HG03060 (cell line): ENCODE measurements at regions not wholly inside any gene's neighbourhood (a gene's known extent, or its start where the extent isn't known, plus 50 kb on each side); places are given as distances from the start of the nearest gene placed in this dataset.
"Not testable (repeated sequence)": the region's sequence is repeated elsewhere in the genome, so short reads cannot be mapped to it uniquely, and the experiment has no call there.

Source experiments
- ATAC-seq: cut with Tn5 transposase; IDR thresholded peaks from one replicate; pipeline ENCODE4 v1.9.1; 2021; ENCODE audit warnings: low read depth, moderate number of reproducible peaks; ENCODE audit not compliant: unreplicated experiment

DNA sequence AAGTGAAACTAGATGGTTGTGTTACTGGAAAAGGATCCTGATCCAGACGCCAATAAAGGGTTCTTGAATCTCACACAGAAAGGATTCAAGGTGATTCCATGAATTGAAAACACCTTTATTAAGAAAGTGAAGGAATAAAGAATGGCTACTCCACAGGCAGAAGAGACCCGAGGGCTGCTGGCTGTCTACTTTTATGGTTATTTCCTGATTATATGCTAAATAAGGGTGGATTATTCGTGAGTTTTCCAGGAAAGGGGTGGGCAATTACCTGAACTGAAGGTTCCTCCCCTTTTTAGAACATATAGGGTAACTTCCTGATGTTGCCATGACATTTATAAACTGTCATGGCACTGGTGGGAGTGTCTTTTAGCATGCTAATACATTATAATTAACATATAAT is 50.9 kb upstream of the WARS2 start:
- ATAC-seq: no peak

DNA sequence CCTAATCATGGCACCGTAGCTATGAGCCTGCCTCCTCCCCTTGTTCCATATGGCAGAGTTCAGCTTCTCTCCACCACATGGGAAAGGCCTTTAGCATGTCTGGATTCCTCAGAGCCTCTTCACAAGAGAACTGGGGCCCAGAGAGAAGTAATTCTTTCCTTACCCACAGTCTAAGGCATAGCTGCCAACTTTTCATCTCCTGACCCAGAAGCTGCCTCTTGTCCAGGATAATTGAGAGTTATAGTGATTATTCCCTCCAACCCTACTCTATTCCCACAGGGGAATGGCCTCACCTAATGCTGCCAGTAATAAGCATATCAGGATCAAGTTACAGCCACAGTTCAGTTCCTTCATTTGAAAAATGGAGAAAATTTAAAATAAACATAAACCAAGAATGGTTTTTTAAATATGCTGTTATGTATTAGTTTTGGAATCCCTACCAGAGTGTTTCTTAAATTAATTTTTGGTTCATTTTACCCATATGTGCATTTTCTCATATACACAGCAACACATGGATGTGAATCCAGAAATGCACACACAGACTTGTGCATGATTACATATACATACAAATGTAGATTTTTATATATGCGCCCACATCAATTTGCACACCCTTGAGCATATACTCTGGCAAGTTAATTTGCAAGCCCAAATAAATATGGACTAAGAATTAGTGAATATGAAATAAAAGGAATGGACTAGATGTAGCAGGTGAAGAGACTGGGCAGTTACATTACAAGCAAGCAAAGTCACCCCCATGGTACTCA is 63.9 kb upstream of the WARS2 start:
- no peak for ATAC-seq

DNA sequence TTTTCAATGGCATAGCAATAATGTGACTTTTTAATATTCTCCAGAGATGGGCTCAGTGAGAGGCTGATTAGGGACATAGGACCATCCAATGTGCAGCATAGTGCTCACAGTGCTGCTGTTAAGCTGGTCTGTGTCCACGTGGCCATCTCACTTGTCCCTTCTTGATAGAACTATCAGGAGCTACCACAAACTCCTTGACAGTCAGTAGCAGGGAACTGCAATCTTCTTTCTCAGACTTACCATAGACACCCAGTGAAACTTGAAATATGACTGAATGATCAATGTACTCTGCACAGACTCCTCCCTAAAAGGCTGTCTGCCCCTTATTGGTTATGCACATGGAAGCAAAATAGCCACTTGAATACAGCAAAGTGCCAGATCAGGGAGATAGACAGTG is 64.5 kb upstream of the WARS2 start:
- ATAC-seq: no peak

DNA sequence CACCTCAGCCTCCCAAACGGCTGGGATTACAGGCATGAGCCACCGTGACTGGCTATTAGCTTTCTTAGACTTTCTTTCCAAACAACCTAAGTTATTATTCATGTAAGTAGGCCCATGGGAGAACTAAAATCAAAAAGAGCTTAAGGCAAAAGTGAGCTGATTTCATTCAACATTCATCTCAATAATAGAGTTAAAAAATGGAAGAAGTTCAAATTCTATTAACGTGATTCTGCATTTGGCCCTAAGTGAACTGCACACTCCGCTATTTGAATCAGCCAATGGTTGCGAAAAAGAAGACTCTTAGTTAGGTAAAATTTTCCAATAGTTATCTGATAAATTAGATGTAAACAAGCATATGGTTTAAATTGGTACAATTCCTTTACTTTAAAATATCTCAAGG is 68.6 kb upstream of the WARS2 start:
- ATAC-seq: no peak

DNA sequence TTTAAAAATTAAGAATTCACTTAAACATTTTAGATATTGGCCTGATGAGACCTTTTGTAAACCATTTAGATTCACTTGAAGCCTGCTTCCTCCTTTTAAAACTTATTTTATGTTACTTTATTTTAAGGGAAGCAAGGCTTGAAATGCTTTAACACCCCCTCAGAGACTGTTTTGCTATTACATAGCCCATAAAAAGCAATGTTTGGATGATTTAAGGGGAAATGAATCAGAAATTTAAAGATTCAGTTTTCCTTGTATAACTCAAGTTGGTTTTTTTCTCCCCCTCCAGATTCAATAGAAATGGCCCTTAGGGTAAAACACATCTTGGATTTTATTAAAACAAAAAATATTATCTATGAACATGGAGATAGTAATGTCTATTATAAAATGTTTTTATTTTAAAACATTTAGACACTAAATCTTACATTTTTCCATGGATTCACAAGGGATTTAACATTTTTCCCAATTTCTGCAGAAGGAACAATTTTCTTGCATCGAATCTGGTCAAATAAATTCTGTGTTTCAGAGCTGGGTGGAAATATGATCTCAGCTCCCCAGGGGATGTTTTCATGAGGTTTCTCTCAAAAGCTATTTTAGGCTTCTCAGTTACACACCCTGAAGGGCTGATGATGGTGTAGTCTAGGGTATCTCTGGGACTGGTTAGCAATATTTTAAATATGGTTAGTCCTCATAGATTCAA is 69.3 kb upstream of the WARS2 start:
- ATAC-seq: no peak

DNA sequence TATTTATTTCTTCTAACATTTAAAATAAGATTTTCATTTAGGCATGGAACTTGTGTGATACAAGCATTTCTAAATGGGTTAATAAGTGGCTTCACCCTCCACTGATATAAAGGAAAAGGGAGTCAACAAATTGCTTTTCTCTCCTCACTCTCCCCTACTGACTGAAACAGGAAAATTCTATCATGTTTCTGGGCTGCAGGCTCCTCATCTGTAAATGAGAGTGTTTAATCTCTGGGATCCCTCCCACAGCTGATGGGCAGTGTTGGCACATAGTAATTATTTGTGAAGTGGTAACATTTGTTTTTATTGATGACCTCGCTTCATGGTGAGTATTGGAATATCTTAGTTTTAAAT is 69.8 kb upstream of the WARS2 start:
- no peak for ATAC-seq

DNA sequence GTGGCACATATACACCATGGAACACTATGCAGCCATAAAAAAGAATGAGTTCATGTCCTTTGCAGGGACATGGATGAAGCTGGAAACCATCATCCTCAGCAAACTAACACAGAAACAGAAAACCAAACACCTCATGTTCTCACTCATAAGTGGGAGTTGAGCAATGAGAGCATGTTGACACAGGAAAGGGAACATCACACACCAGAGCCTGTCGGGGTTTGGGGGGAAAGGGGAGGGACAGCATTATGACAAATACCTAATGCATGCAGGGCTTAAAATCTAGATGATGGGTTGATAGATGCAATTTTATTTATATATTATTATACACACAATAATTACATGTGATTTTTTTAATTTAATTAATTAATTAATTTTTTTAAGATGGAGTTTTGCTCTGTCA is 72.8 kb upstream of the WARS2 start:
- ATAC-seq: not testable (repeated sequence)

DNA sequence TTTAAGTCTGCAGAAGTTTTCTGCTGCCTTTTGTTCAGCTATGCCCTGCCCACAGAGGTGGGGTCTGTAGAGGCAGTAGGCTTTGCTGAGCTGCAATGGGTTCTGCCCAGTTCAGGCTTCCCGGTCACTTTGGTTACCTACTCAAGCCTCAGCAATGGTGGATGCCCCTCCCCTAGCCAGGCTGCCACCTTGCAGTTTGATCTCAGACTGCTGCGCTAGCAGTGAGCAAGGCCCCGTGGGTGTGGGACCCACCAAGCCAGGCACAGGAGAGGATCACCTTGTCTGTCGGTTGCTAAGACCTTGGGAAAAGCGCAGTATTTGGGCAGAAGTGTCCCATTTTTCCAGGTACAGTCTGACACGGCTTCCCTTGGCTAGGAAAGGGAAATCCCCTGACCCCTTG is 74.5 kb upstream of the WARS2 start:
- ATAC-seq: not testable (repeated sequence)

DNA sequence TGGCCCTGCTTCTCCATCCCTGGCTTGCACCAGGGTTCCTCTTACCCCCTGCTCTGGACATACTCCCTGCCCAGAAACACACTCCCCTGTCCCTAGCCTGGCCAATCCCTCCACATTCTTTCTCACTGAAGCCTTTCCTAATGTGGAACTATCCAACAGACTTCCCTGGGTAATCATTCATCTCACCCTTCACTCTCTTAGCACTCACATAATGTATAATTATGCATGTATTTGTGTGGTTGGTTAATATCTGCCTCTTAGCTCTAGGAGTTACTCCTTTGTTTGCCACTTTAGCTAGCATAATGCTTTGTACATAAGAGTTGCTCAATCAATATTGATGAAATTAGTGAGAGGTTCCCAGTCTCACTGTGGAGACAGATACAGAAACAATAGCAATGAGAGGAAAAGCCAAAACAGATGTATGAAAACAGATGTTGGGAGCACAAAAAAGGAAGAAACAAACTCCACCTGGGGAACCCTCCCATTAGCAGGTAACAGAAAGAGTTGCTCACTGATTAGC is 76.9 kb upstream of the WARS2 start:
- ATAC-seq: no peak

DNA sequence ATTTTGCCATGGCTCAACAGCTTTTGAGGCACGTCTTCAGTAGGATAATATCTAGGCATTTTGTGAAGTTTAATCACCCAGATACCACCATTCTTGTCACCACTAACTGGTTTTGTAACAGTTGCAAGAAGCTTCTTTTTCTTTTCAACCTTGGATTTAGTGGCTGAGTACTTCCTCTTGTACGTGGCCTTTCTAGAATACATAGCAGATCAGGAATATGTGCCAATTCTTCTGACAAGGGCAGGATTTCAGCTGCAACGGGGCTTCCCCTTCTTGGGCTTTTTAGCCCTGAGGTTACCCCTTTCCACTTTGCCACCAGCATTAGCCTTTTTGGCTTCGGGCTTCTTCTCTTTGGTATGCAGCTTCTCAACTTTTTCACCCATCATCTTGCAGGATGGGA is 79.3 kb upstream of the WARS2 start:
- ATAC-seq: no peak

DNA sequence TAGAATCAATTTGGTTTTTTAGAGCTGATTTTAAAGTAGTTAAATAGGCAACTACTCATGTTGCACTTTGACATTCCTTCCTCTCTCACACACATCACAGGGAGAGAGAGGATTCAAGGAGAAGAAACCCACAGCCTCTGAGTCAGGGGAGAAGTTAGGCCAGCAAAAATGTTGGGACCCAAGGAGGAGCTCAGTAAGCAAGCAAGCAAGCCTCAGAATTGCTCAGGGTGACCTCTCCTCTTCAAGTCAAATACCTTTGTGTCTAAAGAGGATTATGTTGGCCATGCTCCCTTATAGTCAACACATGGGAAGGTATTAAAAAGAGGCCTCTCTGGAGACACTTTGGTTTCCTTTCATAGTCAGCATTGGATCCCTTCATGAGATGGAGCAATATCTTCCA is 80.5 kb upstream of the WARS2 start:
- ATAC-seq: no peak

DNA sequence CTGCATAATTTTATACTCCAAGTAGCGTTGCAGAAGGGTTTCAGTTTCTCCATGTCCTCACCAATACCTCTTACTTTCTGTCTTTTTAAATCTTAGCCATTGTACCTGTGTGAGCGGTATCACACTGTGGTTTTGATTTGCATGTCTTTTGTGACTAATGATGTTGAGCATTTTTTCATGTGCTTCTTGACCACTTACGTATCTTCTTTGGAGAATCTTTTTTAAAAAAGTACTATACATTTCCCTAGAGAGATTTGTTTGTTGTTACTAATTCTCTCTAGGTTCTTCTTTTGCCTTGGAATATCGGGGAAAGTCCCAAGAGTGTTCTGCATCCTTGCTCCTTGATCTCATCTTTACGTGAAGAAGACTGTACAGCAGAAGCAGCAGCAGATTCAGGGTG is 81.8 kb upstream of the WARS2 start:
- ATAC-seq: peak; percentile 55

DNA sequence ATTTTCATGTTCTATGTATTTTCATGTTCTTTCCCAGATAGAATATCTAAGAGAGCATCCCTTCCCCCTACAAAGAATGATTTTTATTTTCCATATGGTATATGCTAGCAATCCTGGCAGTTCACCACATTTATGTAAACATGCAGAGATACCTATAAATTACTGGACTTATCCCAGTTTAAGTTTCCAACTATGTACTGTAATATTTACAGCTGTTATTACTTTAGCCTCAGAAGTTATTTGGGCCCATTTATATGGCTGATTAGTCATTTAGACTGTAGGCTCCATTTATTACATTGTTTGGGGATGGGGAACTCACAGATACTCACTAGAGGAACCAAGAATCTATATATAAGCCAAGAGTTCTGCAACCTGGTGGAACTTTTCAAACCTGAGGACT is 84.8 kb upstream of the WARS2 start:
- no peak for ATAC-seq

DNA sequence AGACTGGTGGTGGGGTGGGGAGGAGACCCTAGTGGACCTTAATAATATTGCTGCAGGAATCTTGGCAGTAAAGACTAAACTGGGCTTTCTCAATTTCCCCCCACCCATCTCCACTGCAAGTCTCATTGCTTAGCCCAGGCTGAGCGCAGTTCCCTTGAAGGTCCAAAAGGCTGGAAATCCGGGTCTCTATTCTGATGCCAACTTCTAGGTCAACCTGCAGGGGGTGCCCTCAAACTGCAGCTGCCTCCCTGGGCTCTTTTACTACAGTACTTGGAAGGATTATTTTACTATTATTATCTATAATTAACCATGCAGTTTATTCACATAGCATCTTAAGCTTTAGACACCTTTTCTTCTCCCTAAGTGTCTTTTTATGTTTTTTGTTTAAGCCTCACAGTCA is 85.4 kb upstream of the WARS2 start:
- ATAC-seq: no peak

DNA sequence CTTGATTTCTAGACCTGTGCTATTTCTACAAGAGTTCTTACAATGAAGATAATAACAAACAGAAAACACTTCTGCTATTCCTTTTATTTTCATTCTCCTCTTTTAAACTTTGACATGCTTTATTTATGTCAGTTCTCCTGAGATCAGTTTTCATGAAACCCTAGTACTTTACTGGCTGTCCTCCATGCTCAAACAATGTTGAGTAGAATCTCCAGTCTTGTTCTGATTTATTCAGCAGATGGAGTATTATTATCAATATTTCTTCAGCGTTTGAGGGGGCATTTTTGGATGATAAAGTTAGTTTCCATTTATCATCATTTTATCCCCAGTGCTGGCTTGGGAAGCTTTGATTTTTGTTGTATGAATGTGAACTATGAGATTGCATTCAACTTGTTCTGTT is 85.9 kb upstream of the WARS2 start:
- ATAC-seq: no peak

DNA sequence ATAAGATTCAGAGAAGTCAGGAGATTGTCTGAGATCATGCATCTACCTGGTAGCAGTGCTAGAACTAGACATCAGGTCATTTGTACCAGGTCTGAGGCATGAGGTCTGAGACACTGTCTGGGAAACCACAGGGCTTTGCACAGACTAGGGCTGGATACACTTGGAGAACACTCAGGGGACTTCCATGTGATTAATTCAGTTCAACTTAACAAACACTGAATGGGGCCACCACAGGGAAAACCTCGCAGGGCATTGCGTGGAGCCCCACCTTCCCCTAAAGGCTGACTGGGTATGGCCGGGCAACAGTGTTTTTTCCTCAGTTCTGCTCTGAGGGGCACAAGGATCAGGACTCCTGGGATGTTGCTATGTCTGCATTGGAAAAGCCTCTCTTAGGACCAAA is 86.5 kb upstream of the WARS2 start:
- no peak for ATAC-seq

DNA sequence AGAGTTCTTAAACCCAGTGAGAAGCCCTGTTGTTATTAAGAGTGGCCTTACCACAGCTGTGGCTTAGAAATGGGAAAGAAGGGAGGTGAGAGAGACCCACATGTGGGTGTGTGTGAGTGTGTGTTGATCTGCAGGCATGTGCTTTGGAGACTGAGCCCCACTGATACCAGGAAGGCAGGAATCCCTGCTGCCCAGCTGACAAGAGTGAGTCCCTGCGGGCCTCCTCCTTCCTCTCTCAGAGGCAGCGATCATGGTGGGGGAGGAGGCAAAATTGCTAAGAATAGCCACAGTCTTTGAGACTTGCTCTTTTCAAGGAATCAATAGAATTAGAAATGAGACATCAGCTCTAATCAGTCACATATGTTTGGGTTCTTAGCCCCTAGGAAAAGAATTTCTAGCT is 87.0 kb upstream of the WARS2 start:
- no peak for ATAC-seq

DNA sequence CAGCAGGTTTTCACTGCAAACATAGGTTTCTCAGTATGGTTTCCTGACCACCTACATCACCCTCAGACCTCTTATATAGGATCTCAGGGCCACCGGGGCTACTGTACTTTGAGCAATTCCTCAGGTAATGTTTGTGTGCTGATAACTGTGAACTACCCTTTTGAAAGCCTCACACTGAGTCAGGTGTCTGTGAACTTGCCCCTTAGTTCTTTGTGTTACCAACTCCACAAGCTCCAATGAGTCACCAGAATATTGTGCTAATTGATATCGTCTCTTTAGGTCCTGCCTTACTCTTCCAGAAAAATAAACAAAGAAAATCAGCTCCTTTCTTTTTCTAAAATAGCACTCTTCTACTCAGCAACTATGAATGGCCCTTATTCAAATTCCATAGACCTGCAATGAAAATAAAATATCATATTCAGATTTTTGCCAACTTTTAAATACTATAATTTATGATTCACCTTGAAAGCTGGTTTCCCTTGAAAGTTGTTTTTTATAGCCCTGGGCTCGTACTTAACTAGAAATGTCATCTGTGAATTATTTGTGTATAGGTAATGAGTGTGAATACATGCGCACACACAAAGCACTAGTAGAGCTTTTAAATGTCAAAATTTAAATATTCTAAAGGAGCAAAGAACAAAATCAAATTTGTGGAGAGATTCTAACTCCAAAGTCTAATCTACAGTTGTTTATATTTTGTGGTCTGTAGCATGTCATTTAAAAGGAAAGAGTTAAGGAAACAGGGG is 88.1 kb upstream of the WARS2 start:
- ATAC-seq: no peak

DNA sequence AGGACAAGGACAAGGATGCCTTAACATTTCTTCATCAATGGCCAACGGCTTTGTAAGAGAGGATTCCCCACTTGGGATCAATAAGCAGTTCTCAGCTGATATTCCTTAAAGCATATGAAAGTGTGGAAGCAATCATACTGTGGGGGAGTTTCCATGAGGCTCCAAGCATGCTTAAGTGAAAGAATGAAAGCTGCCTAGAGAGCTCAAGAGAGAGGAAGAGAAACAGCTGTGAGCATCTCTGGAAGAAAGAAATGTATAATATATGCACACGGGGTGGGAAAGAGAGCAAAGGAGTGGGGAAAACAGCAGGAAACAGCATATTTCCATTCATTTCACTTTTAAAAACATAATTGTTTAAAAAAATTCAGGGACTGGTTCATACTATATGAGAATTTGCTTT is 94.7 kb upstream of the WARS2 start:
- ATAC-seq: no peak

DNA sequence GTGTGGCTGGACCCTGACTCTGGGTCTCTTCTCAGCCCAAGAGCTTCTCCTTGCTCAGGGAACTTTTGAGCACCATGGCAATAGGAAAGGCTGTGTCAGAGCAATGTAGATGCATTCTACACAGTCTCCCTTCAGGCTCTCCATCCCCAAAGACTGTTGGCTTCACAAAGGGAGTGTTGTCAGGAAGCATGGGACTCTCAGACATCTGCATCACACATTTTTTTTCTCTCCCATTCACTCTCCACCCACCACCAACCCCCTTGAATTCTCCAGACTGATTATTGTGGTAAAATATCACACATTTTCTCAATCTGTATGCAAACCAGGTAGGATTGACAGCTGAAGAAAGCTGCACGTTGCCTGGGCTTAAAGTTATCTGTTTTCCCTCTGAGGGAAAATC is 105.4 kb upstream of the WARS2 start:
- no peak for ATAC-seq

DNA sequence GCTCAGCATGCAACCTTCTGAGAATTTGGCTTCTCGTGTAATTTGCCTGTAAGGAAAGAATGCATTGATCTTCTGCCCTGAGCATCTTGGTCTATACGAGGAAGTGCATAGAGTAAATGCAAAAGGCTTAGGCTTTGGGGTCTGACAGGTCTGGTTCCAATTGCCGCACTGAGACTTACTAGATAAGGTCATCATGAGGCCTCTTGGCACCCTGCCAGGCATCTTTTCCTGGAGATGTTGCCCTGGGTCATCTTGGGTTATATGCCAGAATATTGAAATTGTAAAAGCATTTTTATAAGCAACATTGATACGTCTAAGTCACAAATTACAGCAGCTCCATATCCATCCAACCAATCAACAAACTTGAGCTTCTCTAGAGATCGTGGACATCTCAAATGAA is 108.8 kb upstream of the WARS2 start:
- ATAC-seq: no peak

DNA sequence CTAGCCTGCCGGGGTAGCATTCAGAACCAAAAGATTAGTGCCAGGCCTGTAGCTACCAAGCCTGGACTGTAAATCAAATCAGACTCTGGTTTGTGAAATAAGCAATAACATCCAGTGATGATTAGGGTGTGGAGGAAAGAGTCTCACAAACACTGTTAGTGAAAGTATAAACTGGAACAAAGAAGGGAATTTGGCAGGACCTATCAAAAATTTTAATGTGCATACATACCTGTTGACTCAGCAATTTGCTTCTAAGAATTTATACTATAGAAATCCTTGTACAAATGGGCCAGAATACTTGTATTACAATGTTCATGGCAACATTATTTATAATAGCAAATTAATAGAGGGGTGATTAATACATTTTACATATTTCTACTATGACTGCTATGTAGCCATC is 109.8 kb upstream of the WARS2 start:
- no peak for ATAC-seq
